ENCODE measurements at regions not wholly inside any gene's neighbourhood (a gene's known extent, or its start where the extent isn't known, plus 50 kb on each side); places are given as distances from the start of the nearest gene placed in this dataset.

- TF ChIP-seq ARID4B (CRISPR knock-in tag; IDR thresholded peaks at IDR 0.05; ENCODE audit: borderline replicate concordance), result no peak
- TF ChIP-seq FOXP4 (CRISPR knock-in tag; IDR thresholded peaks at IDR 0.05), result no peak
- TF ChIP-seq NR1H2 (CRISPR knock-in tag; IDR thresholded peaks at IDR 0.05), result no peak
These were observed 313.9 kb downstream of the BCL11B start (continued) for GRCh38 chr14:98958048-98958631.

GRCh38 chr14:98958632-98959031 lies 313.4 kb downstream of the BCL11B start:
- H3K27me3 Mint-ChIP-seq (ENCODE audit: low read depth), result no peaks in the 10 kb centered on the region; the same call in 1 of the 2 replicates
- CTCF ChIA-PET, result interaction anchor here (0.6 kb wide), 1 partner anchor 31 kb away, joined by 3 read pairs; no protein-coding TSS in a partner anchor
- DNase-seq (ENCODE audit: low spot score), result no peak
- no peak overlapping the region for H3K27ac Mint-ChIP-seq
- H3K36me3 Mint-ChIP-seq, result no peaks in the 10 kb centered on the region
- ATAC-seq, result no peak
- TF ChIP-seq MLX (CRISPR knock-in tag; IDR thresholded peaks at IDR 0.05) (no peak), CBFB (CRISPR knock-in tag; IDR thresholded peaks at IDR 0.05; ENCODE audit: low read depth) (no peak), NR3C1 (CRISPR knock-in tag; conservative IDR thresholded peaks at IDR 0.05; ENCODE audit: low read depth) (no peak)
- POLR2A ChIA-PET, result no interaction called here
- H3K9me3 Mint-ChIP-seq, result no peaks in the 10 kb centered on the region
- peaks cover 11% of the 10 kb centered on the region for H3K4me1 Mint-ChIP-seq
- H3K4me3 Mint-ChIP-seq, result no peak overlapping the region

GRCh38 chr14:98959410-98959809 lies 312.6 kb downstream of the BCL11B start:
- ChIA-PET CTCF (no interaction called here), POLR2A (no interaction called here)
- no peaks in the 10 kb centered on the region; the same call in 1 of the 2 replicates for H3K27me3 Mint-ChIP-seq (ENCODE audit: low read depth)
- no peak overlapping the region for H3K27ac Mint-ChIP-seq
- H3K4me1 Mint-ChIP-seq, result peaks cover 13% of the 10 kb centered on the region
- H3K36me3 Mint-ChIP-seq, result no peaks in the 10 kb centered on the region
- no peaks in the 10 kb centered on the region for H3K9me3 Mint-ChIP-seq
- no peak for ATAC-seq
- DNase-seq (ENCODE audit: low spot score), result no peak
- TF ChIP-seq RELA (CRISPR knock-in tag; IDR thresholded peaks at IDR 0.05; ENCODE audit: borderline replicate concordance), result no peak
- TF ChIP-seq ZNF219 (CRISPR knock-in tag; IDR thresholded peaks at IDR 0.05; ENCODE audit: borderline replicate concordance), result no peak
- TF ChIP-seq MYBL2 (CRISPR knock-in tag; IDR thresholded peaks at IDR 0.05), result no peak
- no peak for TF ChIP-seq ESRRA (CRISPR knock-in tag; IDR thresholded peaks at IDR 0.05; ENCODE audit: borderline replicate concordance)
- no peak for TF ChIP-seq KAT7 (CRISPR knock-in tag; IDR thresholded peaks at IDR 0.05; ENCODE audit: borderline replicate concordance)
- no peak for TF ChIP-seq PRDM15 (CRISPR knock-in tag; IDR thresholded peaks at IDR 0.05)
- TF ChIP-seq IRF1 (CRISPR knock-in tag; IDR thresholded peaks at IDR 0.05), result no peak
- no peak for TF ChIP-seq MXD4 (CRISPR knock-in tag; IDR thresholded peaks at IDR 0.05; ENCODE audit: borderline replicate concordance)
- no peak for TF ChIP-seq CREM (CRISPR knock-in tag; IDR thresholded peaks at IDR 0.05)
- no peak for TF ChIP-seq ETV6 (CRISPR knock-in tag; IDR thresholded peaks at IDR 0.05)
- no peak overlapping the region for H3K4me3 Mint-ChIP-seq

Measured in WTC11 (cell line).